ENCODE measurements at regions not wholly inside any gene's neighbourhood (a gene's known extent, or its start where the extent isn't known, plus 50 kb on each side); places are given as distances from the start of the nearest gene placed in this dataset.
"Not testable (repeated sequence)": the region's sequence is repeated elsewhere in the genome, so short reads cannot be mapped to it uniquely, and the experiment has no call there.

DNA sequence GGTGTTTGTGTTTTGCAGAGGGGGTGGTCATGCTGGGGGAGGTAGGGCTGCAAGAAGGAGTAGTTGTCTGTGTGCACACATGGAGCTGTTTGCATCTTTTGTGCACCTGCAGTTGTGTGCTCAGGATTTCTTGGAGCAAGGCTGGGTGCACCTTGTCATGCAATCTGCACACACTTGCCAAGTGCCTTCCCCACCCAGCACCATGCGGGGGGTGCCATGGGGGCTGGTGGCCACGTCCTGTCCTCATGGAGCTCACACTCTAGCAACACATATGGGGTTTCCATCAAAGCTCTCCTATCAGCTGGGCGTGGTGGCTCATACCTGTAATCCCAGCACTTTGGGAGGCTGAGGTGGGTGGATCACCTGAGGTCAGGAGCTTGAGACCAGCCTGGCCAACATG is 111.6 kb downstream of the CRLF3 start:
- DNase-seq = not testable (repeated sequence)

DNA sequence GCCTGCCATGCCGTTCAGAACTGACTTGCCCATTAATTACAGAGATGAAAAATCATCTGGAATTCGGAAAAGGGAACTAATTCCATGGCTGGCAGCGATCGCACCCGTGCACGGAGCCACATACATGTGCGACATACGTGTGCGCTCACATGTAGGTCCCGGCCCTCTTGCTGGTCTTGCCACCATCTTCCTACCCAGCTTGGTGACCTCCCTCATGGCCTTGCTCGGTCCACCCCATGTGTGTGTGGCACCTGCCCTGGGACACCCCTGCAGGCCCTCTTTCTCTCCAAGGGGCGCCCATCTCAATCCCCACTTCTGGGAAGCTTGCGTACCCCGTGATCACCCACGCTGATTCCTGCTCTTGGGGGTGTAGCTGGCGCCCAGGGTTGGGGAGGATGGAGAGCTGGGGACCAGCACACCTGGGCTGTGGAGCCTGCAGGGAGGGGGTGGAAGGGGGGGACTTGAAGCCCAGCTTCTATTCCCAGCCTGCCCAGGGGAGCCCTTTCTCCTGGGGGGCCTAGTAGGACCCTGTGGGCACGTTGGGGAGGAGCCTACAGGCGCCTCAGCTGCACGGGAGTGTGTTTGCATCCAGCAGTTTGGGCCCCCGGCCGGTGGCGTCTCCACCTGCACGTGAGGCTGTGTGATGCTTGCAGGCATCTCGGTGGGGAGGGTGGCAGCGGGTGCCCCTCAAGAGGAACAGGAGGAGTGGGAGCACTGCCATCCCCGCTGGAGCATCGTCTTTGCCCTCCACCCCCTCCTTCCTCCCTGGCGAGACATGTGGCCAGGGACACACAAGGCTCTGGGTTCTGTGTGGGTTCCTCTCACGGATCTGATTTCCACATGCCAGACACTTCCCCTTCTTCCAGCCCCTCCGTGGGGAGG is 112.6 kb downstream of the CRLF3 start:
- DNase-seq = not testable (repeated sequence)

DNA sequence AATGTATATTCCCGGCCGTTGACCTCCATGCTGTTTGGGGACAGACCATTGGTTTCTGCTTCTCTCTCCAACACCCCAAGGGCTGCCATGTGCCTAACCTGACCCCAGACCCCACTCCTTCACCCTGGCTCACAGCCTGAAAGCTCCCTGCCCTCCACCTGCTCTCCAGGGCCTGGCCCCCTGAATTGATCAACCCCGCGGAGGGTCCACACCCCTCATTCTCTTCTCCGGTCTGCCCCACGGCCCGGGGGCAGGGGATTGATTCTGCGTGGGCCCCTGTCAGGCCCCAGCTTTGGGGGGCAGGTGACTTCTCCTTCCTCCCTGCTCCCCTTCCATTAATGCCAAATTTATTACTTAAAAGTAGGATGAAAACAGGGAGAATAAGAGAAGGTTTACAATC is 113.3 kb downstream of the CRLF3 start:
- not testable (repeated sequence) for DNase-seq

DNA sequence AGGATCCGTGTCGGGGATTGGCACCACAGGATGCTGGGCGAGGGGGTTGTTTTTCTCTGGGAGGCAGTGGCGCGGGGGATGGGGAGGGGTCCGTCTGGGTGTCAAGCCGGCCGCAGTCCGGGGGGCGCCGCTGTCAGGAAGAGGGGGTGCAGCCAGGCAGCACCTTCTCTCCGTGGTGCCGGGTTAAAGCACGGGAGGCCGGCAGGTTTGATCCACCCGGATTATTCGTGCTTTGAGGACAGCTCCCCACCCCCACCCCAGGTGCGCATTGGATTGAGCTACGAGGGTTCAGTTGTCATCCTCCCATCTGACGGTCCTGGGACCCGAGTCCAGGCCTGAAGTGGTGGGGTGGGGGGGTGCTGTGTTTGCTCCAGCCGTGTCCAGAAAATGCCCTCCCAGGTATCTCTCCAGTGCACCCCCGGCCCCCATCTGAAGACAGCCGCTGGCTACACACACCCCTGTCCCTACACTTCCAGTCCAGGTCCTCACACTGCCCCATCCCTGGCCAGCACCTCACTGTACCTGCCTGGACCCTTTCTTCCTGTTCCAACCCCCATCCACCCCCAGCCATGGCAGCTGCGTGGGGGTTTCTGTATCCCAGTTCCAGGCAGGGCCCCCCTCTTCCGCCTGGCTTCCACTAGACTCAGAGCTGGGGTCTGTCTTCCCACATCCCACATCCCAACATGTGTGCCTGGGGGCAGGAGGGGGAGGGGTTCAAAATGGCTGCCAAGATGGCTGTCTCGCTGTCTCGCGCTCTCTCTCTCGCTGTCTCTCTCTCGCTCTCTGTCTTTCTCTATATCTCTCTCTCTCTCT is 114.0 kb downstream of the CRLF3 start:
- not testable (repeated sequence) for DNase-seq

DNA sequence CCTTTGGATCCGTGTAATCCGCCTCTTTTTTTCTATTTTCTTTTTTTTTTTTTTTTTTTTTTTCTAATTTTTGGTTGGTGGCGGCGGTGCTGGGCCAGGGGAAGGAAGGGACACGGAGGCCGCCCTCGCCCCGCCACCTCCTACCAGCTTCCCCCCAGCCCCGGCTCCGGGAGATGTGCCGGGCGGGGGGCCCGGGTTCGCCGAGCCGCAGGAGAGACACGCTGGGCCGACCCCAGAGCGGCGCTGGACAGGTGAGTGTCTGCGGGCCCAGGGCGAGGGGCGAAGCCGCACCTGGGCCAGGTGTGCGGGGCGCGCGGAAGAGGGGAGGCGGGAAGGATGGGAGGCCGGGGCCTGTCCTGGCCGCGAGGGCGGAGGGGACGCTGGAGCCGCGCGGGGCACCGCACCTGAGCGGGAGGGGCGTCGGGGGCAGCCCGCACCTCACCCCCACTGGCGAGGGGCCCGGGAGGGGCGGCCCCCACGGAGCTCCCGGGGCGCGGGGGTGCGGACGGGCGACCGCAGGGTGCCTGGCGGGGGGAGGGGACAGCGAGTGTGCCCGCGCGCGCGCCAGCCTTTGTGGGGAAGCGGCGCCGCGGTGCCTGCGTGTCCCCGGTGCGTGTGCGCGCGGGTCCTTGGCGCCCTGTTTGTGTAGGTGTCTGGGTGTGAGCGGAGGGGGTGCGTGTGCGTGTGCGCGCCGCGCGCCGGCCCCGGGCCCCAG is 114.8 kb downstream of the CRLF3 start:
- DNase-seq = not testable (repeated sequence)

DNA sequence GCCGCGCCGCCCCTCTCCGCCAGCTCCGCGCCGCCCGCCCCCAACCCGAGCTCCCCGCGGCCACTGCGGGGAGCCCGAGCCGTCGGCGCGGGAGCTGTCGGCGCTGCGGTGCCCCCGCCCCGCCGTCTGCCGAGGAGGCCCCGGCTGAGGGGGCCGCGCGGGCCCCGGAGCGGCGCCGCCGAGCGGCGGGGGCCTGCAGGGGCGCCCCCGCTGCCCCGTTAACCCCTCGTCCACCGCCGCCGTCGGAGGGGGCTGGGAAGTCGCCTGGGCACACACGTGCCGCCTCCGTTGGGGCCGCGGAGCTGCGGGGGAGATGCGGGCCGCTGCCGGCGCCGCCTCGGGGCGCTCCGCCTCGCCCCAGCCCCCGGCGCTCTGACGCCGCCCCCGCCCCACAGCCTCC is 115.4 kb downstream of the CRLF3 start:
- DNase-seq = not testable (repeated sequence)

DNA sequence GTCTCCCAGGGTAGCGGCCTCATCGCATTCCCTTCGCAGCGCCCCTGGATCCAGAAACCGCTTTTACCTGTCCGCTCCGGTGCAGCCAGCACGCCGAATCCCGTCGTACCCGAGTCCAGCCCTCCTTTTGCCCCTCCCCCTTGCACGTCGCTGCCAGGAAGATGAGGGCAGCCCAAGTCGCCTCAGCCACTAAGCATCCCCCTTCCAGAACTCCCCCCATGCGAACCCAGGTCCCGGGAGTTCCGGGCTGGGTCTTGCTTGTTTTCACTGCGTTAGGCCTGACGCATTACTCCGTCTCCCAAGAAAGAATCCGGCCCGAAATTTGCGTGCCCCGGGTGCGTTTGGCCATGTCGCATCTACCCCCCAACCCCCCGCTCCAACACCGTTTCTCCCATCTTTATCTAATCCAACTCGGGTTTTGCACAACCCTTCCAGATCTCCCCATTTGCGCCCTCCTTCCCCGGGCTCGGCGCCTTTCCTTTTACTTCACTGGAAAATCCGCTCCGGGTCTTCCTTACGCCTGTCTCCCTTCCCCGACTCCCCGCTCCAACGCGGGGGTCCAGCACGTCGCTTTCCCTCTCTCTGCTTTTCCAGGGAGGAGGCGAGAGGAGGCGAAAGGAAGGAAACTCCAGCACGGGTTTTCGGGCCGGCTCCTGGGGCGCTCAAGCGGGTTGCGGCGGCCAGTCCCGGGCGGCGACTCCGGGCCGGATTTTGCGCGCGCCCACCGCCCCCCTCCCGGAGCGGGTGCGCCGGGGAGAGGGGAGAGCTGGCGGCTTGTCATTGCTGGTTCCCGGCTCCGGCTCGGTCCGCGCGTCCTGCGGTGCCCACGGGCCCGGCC is 116.0 kb downstream of the CRLF3 start:
- peak; percentile 75 for DNase-seq

DNA sequence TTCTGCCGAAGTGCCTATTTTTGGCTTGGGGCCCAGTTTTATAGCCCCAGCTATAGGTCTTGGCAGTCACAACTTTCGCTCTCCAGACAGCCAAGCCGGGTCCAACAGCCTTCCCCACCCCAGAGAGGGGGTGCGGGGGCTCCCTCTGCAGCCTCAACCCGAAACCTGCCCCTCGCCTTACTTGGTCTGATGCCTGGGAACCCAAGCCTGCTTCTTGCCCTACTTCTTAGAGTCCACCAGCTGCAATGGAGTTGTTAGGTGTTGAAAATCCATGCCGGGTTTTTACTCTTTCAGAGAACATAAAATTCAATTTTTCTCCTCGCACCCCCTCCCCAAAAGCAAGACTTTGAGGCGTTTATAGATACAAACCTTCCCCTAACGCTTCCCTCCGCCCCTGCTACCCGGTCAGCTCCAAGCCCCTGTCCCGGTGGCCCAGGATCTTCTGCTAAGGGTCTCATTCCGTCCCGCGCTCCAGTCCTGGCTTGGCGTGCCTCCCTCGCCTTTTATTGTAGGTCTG is 116.7 kb downstream of the CRLF3 start:
- DNase-seq = peak; percentile 33

DNA sequence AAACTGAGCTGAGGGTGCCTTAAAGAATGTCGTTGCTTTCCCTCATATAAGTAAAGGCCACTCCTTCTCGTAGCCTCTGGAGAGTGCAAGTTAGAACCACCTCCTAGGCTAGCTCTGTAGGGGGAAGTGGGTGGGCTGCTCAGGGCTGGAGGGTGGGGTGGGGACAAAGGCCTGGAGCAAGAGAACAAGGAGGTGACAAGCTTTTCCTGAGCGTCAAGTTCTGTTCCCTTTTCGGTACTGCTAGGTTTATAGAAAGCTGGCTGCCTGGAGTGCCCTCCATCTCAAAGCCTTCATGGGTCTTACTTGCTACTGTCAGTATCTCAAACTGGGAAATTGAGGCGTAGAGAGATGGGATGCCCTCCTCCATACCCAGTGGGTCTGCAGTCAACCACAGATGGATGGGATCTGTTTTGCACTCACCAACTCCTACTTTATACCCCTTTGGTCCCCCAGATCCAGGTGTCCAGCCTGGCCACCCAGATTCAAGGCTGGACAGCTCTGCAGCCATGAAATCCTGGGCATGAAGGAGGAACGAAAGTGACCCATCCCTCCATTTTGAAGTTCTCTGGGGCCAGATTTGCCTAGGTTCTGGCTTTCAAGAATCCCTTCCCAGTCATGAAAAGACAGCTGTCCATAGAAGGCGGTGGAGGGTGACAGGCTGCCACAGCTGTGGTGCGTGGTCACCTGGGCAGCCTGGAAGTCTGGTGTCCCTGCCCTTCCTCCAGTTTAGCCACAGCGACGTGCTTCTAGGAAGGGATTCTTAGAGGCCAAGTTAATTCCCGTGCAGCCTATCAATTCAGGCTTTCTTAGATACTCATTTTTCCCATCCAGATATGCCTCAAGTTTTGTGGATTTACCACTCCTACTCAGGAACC is 117.8 kb downstream of the CRLF3 start:
- not testable (repeated sequence) for DNase-seq

DNA sequence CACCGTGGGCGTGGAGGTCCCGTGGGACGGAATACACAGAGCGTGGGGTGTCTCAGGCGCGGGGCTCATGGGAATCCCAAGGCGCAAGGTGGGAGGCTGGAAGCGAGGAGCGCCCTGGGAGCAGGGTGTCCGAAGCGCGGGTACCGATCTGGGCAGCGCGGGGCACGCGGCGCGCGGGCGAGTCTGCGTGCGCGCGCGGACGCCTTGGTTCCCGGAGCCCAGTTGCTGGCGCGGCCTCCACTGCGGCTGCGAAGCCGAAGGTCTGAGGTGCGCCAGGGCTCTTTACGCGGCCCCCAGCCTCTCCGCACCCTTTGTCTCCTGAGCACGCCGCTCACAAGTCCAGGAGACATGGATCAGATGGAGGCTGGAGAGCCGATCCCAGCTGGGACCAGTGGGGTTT is 118.5 kb downstream of the CRLF3 start:
- not testable (repeated sequence) for DNase-seq

DNA sequence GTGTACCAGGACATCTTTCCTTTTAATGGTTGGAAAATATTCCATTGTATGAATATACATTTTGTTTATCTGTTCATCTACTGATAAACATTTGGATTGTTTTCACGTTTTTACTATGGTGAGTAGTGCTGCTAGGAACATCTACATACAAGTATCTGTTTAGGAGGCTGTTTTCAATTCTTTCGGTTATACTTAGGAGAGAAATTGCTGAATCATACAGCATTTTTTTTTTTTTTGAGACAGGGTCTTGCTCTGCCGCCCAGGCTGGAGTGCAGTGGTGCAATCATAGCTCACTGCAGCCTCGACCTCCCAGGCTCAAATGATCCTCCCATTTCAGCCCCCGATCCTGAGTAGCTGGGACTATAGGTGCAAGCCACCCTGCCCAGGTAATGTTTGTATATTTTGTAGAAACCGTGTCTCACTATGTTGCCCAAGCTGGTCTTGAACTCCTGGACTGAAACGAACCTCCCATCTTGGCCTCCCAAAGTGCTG is 122.9 kb downstream of the CRLF3 start:
- DNase-seq = no peak

DNA sequence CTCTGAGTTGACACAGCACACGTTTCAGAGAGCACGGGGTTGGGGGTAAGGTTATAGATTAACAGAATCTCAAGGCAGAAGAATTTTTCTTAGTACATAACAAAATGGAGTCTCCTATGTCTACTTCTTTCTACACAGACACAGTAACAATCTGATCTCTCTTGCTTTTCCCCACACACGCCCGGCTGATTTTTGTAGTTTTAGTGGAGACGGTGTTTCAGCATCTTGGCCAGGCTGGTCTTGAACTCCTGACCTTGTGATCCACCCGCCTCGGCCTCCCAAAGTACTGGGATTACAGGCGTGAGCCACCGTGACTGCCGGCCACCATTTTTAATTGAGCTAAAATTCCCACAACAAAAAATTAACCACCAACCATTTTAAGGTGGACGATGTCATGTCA is 123.7 kb downstream of the CRLF3 start:
- not testable (repeated sequence) for DNase-seq

DNA sequence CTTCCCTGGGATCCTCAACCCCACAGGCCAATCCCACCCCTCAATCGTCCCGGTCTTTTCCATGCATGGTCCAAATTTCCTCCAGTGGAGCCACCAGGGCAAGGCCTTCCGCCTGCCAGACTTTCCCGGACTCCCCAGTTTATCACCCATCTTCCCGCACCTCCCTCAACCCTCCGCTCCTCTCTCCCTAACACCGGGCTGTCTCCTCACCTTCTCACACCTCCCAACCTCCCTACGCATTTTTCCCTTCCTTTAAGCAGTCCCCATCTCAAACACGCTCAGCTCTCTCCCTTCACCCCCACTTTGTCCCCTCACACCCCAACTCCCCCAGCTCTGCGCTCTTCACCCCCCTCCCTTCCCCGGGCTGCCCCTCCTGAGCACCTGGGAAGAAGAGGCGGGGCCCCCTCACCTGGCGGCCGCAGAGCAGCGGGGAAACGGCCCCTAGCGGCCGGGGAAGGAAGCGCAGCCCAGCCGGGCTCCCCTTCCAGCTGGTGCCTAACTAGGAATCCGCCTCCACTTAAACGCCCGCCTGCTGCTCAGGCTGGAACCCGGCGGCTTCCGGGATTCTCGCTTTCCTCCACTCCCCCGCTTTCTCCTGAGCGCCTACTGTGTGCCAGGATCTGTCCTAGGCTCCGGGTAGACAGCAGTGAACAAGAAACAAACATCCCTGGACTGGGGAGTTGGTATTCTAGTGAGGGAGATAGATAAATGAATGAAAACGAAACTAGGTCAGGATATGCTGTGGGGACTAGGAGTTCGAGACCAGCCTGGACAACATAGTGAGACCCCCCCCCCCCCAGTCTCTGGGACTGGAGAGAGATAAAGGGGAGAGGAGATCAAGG is 126.7 kb downstream of the CRLF3 start:
- peak; percentile 31 for DNase-seq

DNA sequence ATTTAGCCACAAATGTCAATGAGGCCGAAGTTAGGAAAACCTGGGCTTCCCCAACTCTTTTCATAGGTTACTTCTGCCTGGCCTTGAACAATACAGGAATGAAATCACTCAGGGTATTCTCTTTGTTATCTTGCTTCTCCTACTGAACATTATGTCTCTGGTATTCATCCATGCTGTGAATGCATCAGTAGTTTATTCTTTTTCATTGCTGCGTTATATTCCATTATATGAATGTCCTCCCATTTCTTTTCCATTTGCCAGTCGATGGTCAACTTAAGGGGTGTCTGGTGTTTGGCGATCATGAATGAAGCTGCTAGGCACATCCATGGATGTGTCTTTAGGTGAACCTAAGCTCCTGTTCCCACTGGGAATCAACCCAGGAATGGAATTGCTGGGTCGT is 128.3 kb downstream of the CRLF3 start:
- DNase-seq = no peak

DNA sequence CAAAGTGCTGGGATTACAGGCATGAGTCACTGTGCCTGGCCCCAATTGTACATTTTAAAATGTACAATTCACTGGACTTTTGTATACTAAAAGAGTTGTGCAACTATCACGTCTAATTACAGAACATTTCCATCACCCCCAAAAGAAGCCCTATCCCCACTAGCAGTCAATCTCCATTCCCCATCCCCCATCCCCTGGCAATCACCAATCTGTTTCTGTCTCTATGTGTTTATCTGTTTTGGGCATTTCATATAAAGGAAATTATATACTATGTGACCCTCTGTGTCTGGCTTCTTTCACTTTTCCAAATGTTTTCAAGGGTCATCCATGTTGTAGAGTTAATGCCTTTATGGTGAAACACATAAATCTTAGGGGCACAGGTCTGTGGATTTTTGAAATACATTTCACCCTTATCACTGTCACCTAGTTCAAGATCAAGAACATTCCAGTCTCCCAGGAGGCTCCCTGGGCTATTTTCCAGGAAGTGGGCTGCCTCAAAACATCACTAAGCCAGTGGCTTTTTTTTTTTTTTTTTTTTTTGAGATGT is 129.2 kb downstream of the CRLF3 start:
- DNase-seq = not testable (repeated sequence)

DNA sequence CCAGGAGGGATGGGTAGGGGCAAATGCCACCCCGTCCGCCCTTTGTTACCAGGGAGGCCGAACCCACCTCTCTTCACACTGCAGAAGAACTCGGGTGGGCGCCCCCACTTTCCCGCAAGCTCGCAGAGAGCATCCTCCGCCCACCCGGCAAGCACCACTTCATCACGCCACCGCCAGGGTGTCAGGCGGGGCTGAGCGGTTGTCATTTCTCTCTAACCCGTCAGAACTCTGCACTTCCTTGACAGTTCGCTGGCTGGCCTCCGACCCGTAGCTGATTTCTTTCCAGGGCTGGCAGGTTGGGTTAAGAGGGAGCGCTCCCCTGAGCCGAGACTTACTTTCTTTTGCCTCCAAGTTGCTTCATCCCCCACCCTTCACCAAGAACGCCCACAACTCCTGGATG is 130.7 kb downstream of the CRLF3 start:
- DNase-seq = not testable (repeated sequence)

DNA sequence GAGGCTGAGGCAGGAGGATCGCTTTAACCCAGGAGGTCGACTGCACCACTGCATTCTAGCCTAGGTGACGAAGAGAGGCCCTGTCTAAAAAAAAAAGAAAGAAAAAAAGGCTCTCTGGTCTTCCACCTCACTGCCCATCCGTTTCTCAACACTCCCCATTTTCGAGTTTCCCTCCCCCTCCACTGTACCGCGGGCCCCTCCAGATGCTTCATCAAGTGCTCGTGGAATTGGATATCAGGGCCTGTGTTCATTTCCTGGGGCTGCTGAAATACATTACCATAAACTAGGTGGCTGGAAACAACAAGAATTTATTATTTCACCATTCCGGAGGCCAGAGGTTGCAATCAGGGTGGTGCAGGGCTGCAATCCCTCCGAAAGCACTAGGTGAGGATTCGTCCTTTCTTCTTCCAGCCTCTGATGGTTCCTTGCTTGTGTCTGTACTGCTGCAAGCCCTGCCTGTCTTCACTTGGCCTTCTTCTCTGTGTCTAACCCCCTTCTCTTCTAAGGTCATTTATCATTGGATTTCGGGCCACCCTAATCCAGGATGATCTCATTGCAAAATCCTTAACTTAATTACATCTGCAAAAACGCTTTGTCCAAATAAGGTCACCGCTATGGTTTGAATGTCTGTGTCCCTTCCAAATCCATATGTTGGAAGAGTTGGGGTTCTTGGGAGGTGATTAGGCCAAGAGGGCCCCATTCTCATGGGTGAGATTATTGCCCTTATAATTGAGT is 135.1 kb downstream of the CRLF3 start:
- not testable (repeated sequence) for DNase-seq

All from 8988T (cell line).